ENCODE measurements at regions not wholly inside any gene's neighbourhood (a gene's known extent, or its start where the extent isn't known, plus 50 kb on each side); places are given as distances from the start of the nearest gene placed in this dataset.

GRCh38 chr10:37632641-37633040 lies 224.8 kb downstream of the ZNF248 start:
- TF ChIP-seq, protein P1, sequence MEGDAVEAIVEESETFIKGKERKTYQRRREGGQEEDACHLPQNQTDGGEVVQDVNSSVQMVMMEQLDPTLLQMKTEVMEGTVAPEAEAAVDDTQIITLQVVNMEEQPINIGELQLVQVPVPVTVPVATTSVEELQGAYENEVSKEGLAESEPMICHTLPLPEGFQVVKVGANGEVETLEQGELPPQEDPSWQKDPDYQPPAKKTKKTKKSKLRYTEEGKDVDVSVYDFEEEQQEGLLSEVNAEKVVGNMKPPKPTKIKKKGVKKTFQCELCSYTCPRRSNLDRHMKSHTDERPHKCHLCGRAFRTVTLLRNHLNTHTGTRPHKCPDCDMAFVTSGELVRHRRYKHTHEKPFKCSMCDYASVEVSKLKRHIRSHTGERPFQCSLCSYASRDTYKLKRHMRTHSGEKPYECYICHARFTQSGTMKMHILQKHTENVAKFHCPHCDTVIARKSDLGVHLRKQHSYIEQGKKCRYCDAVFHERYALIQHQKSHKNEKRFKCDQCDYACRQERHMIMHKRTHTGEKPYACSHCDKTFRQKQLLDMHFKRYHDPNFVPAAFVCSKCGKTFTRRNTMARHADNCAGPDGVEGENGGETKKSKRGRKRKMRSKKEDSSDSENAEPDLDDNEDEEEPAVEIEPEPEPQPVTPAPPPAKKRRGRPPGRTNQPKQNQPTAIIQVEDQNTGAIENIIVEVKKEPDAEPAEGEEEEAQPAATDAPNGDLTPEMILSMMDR (IDR thresholded peaks at IDR 0.05; ENCODE audit: low read length): no peak
- TF ChIP-seq EZH2 (optimal IDR thresholded peaks at IDR 0.05; ENCODE audit: low read depth, low read length): no peak

Measured in MM.1S (cell line).